ENCODE measurements at regions not wholly inside any gene's neighbourhood (a gene's known extent, or its start where the extent isn't known, plus 50 kb on each side); places are given as distances from the start of the nearest gene placed in this dataset.

DNA sequence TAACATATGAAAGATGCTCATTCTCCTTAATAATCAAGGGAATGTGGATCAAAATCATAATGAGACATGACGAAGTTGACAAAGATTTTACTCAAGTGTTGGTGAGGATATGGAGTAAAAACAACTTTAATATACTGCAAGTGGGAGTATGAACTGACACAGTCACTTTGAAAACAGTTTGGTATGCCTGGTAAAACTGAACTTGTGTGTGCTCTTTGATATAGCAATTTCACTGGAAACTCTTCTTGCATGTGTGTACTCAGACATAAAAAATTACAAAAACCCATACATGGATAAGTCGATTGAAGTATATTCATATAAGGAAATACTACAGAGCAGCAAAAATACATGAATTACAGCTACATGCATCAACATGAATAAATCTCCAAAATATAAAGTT, 182.5 kb downstream of the NFKBIZ start:
- TF ChIP-seq, protein P1, sequence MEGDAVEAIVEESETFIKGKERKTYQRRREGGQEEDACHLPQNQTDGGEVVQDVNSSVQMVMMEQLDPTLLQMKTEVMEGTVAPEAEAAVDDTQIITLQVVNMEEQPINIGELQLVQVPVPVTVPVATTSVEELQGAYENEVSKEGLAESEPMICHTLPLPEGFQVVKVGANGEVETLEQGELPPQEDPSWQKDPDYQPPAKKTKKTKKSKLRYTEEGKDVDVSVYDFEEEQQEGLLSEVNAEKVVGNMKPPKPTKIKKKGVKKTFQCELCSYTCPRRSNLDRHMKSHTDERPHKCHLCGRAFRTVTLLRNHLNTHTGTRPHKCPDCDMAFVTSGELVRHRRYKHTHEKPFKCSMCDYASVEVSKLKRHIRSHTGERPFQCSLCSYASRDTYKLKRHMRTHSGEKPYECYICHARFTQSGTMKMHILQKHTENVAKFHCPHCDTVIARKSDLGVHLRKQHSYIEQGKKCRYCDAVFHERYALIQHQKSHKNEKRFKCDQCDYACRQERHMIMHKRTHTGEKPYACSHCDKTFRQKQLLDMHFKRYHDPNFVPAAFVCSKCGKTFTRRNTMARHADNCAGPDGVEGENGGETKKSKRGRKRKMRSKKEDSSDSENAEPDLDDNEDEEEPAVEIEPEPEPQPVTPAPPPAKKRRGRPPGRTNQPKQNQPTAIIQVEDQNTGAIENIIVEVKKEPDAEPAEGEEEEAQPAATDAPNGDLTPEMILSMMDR (IDR thresholded peaks at IDR 0.05; ENCODE audit: low read depth, low read length): no peak
- TF ChIP-seq EZH2phosphoT487 (IDR thresholded peaks at IDR 0.05; ENCODE audit: low read depth): no peak
